T1000 (cell line): ENCODE measurements at regions not wholly inside any gene's neighbourhood (a gene's known extent, or its start where the extent isn't known, plus 50 kb on each side); places are given as distances from the start of the nearest gene placed in this dataset.
A peak's percentile ranks its signal among the peaks of the same experiment; 100 is the strongest.

Experiments used
- DNase-seq: peaks from one replicate; lab custom pipeline; 2025; ENCODE audit warnings: mixed read lengths; lab: John Stamatoyannopoulos, UW

DNA sequence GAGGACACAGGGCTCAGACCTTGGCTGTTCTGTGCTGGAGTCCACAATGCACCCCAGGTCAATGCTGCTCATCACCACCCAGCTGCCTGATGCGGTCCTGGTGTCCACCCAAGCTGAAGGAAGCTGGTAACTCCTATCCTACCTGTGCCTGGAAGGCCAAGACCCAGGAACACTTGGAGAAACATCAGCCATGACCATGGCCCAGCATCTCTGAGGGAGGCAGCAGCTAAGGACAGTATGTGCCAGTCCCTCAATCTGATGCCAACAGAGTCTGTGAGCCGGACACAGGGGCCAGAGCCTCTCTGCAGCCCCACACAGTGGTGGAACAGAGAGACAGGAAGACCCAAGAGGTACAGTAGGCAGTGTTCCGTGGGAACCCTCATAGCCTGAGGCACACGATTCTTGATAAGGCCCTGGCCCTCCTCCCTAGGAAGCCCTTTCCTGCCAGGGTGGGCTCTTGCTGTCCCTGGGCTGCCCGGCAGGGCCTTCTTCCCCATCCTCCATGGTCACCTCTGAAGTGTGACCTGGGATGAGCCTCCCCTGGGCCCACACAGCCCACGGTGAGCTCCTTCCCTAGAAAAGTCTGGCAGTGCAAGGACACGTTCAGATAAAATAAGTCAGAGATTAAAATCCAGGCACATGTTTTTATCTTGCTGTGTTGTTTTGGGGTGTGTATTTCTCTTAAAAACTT is 170.7 kb downstream of the THBS2 start:
- no peak for DNase-seq

DNA sequence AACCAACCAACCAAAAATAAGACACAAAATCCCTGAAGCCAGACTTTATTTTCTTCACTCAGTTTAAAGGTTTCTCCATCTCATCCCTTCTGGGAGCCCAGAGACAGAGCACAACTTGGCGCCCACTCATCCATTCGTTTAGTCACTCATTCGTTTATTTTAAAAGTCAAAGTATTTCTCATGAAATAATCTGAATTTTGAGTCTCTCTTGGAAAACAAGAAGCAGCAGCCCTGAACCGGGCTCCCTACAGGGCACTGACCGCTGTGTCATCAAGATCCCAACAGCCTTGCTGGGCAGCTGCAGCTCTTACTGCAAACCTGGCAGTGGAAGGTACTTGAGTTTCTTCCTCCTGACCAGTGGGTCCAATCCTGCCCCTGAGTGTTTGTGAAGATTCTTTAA is 171.6 kb downstream of the THBS2 start:
- no peak for DNase-seq

DNA sequence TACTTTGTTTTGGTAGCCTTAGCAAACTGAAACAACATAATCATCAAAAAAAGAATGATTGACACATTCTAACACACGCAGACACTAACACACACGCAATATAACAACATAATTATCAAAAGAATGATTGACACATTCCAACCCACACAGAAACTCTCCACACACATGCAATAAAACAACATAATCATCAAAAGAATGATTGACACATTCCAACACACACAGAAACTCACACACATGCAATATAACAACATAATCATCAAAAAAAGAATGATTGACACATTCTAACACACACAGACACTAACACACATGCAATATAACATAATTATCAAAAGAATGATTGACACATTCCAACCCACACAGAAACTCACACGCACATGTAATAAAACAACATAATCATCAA is 172.4 kb downstream of the THBS2 start:
- DNase-seq: no peak

DNA sequence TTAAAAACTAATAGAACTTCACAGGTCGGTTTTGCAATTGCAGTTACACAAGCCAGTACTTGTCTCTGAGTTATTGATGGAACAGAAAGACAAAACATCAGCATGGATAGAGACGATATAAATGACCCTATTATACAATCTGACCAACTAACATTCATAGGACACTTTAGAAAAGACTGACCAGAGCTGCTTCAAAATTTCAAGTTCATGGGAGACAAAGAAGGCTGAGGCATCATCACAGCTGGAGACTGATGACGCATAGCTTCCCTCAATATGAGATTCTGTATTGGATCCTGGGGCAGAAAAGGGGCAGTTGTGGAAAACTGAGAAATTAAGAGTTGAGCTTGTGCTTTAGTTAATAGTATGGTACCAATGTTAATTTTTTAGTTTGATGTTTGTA is 174.0 kb downstream of the THBS2 start:
- DNase-seq: no peak

DNA sequence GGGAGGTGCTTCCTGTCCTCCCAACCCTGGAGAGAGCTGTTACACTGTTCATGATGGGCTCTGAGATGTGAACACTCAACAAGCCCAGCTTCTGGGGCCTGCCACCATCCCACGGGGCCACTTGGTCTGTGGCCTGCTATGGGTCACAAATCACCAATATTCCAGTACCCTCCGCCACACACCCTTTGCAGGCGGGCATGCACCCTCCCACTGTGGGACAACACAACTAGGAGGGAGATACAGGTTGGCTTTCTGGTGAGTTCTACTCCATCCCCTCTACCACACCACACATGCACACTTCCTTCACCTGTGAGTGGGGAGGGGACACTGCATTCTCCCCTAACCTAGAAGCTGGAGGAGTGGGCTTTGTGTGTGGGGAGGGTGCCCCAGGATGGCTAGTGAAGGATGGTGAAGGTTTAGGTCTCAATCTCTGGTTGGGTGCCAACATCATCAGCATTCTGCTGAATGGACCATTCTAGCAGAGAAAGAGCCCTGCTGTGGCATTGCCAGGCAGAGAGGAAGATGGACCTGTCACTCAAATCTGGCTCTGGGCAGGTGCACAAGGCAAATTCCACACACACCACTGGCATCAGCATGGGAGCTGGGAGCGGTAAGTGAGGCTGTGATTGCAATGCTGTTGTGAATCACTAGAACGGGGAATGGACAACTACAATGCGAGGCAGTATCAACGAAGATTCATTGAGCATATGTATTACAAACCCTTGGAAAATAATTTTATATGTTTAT is 175.1 kb downstream of the THBS2 start:
- DNase-seq: no peak

DNA sequence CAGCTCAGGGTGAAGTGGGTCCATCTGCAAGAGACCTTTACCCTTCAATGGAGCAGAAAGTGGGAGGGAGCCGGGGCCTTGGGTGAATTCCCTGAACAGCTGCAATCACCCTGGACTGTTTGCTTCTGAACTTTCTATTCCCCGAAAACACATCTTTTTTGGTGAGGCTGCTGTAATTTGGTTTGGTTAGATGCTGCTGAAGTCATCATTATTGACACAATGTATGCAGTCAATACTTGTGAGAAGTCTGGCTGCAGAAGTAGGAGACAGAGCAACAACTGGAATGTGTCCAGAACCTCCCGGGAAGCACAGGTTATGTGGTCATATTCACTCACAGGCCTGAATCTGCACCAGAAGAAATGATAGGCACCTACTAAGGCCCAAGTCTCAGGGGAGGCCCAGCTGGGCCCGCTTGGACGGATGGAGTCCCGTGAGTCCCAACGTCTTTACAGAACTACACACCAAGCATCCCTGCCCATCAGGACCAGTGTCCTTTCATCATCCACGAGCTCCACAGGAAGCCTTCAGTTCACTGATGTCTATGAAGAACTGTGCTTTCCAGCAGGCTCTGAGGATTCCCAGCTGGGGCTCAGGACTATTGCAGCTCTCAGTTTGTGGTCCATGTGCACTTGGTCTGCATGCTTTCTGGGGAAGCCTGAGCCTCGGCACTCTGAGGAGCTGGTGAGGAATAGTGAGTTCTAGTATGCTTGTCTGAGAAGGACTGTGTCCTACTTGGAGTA is 177.6 kb downstream of the THBS2 start:
- no peak for DNase-seq

DNA sequence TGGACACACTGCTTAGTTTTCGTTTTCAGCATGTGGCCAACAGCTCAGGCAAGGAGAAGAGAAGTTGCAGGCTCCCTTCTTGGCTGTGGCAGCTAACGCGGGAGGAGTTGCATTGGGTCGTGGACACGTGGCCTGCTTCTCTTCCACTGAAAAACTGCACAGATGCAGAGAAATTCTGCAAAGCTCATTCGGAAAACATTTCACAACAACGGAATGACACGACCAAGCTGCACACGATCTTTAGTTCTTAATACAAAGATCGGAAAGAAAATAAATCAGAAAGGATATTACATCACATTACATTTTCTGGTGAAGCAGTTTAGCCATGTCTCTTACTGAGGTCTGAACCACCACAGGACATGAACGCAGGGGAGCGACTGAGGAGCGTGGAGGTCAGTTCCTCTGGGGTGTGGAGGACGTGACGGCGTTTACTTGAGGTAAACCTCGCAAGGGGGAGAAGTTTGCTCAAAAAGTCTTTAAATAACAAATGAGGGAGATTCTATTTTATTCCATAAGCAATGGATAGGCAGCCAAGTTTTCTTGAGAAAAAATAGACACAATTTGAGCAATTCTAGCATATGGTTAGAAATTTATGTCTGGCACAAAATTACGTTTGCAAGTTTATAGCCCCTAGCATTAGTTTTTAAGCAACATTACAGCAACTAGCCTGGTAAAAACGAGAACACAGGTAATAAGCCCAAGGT is 178.3 kb downstream of the THBS2 start:
- no peak for DNase-seq

DNA sequence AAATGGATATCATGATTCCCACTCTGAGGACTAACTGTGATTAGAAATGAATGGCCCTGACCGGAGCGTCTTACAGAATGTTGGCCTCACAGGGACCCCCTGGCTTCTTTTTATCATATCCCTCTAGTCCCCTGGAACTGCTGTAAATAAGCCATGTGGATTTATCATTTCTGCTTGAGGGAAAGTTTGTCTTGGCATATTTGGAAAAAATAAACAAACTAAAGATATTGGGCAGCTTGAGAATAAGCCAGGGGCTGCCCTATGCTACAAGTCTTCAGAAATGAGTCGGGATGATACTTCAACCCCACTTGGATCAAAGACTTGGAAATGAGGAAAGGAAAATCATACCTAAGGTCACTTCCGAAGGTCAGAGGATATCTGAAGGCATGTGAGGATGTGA is 179.1 kb downstream of the THBS2 start:
- no peak for DNase-seq

DNA sequence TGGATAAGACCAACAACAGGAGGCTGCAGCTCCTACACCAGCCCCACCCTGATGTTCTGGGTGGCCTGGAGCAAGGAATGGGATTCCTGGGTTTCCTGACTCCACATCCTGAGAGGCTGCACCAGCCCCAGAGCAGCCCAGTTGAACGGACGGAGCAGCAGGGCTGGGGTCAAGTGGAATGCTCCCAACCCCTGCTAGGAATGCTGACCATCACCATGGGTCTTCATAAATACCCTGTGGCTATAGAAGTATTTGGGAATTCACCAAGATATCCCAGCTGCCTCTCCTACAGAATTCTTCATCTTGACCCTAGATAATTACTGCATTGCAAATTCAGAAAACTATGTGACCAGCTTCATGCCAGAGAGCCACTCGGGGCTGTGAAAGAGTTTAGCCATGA is 180.3 kb downstream of the THBS2 start:
- peak; percentile 32 for DNase-seq

DNA sequence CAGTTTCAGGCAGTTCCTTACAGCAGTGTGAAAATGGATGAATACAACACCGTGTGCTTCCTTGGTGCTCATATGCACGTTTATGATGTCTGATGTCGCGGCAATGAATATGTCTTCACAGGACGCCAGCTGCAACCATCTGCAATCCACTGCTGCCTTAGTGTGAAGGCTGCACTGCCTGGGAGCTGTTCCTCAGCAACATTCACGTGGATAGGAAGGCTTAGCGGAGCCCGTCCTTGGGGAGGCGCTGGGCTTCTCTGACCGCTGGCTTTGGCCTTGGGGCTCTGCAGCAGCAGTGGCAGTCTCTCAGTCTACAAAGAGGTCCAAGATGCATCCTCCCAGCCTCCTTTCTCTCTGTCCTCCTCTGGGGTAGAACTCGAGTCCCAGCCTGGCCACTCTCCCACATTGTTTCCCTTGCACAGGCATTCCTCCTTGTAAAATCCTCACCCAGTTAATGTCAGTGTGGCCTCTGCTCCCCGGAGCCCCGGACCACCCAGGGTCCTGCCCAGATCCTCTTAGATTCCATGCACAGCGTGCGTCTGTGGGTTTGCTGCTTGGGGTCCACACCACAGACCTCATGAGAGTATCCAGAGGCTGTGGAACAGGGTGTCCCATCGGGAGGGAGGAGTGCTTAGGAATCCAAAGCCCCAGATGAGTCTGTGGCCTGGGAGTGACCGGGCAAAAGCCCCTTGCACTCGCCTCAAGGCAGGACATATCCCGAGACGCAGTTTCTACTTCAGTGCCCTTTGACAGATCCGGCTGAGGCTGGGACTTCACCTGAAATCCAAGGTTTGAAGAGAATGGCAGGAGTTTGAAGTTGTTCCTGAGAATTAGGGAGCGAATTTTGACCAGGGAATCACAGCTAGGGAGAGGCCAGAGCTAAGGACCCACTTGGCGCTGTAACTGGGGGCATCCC is 181.3 kb downstream of the THBS2 start:
- no peak for DNase-seq

DNA sequence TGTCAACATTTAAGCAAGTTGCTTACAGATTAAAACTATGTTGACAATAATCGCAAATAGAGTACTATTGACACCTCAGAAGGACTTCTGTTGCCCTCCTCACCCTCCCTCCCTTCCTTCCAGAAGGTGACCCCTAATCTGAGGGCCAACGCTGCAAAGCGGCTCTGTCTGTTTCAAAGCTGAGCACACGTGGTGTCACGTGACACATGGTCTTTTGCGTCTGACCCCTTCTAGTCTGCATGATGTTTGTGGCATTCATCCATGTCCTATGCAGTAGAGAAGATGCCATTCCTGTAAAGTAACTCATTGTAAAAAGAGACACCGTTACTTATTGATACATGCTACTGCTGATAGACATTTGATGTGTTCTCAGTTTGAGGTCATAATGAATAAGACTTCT is 182.3 kb downstream of the THBS2 start:
- no peak for DNase-seq

DNA sequence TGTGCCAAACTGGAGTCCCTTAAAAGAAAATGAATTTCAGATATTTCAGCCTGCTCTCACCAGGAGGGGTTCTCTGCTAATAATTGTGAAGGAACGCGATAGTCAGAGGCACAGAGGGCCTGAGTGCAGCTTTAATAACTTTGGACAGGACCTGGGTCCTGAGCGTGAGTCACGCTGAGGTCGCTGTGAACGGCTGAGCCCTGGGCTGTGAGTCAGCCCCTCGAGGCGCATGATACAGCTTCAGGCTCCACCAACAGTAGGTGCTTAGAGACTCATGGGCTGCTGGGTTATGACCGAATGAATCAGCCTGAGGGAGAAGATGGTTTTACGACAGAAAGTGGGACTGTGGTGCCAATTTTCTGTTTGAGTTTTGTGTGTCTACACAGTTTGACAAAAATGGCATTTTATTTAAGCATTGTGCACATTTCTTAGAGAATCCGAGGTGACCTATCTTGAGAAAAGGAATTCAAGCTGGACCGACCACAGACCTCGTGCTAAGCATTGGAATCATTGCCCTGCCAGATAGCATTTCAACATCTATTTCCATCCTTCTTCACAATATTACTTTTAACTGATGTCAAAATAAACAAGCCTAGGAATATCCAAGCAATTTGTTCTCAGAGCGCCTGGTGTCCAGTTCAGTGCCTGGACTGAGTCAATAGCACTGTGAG is 183.0 kb downstream of the THBS2 start:
- DNase-seq: peak; percentile 91

DNA sequence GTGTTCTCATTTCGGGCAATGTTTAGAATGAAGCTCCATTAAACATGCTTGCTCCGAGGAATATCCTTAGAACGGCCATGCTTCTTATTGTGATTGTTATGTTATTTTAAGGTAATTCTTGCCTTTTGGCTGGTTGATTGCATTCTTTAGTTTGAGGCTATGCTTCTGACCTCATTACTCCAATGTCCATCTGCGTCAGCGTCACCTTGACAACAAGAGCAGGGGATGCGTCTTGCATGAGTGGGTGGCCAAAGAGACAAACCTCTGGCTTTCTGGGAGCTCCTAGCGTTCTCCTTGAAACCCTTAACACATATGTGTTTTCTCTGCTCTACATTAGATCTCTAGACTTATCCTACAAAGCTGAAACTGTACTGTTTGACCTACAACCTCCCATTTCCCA is 184.3 kb downstream of the THBS2 start:
- DNase-seq: no peak

DNA sequence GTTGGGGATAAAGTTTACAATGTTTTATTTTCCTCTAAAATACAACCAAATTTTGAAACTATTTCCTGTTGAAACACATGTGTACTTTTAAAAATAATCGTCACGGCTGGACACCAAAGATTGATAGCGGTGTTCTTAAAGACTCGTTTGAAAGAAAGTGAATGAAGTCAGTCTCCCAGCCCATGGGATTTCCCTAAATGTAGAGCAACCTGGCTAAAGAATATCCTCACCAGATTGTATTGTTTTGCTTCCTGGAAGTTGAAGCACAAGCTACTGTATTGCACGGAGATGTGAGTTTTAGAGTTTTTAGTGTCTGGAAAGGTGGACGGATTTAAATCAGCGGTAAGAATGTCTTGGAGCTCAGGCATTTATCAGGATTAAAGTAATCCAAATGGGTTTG is 189.5 kb downstream of the THBS2 start:
- DNase-seq: no peak

DNA sequence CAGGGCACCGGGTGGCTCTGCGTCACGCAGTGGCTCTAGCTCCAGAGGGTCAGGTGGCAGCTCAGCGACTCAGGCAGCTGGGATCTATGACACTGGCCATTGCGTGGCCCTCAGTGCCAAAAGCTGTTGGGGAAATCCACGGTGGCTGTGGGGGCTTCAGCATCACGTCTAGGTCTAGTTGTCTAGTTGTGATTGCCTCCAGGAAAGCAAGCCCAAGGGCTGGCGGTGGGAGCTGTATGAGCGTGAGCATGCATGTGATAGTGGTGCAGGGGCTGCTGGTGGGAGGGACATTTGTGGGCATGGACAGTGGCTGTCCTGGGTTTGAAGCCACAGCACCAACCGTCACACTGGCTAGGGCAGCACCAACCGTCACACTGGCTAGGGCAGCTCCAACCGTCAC is 191.4 kb downstream of the THBS2 start:
- no peak for DNase-seq

DNA sequence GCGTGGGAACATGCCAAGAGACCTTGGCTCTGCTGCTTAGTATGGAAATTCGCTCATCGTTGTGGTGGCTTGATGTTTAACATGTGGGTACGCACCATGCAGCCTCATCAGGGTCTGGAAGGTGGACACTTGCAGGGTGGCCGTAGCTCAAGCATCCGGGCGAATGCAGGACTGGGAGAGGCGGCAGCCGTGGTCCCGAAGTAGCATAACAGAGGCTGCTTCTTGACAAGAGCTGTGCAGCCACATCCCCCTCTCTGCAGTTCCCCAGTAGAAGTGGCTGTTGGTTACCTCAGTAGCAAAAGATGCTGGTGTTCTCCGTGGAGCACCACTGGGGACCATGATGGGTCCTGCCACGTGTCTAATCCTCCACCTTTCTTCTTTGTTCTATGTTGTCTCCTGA is 195.0 kb downstream of the THBS2 start:
- DNase-seq: no peak

DNA sequence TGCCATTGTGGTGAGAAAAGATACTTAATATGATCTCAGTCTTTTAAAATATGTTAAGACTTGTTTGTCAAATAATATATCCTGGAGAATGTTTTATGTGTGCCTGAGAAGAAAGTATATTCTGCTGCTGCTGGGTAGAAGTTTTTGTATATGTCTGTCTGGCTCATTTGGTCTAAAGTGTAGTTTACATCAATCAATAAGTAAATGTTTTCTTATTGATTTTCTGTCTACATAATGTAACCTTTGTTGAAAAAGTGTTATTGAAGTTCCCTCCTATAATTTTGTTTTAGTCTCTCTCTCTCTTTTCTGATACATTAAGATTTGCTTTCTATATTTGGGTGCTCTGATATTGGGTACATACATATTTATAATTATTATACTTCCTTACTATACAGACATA is 201.2 kb downstream of the THBS2 start:
- DNase-seq: no peak

DNA sequence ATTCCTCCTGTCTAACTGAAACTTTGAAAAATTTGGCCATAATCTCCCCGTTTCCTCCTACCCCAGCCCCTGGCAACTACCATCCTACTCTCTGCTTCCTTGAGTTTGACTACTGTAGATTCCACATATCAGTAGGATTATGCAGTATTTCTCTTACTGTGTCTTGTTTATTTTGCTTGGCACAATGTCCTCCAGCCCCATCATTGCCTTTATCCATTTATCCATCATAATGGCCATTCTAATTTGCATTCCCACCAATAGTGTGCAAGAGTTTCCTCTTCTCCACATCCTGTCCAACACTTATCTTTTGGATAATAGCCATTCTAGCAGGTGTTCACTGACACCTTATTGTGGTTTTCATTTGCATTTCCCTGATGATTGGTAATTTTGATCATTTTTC is 202.3 kb downstream of the THBS2 start:
- DNase-seq: no peak

DNA sequence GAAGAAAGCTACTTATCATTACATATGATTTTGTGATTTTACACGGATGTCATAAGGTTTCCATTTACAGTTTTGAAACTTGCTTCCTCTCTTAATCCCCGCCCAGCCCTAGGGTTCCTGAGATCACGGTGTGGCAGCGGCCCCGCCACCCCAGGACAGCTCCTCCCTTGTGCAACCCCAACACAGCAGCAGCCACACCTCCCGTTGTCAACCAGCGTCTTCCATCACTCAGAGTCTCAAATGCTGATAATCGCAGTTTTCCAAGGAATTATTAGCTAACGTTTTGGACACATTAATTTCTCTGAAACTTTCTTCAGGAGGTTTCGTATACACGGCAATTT is 204.8 kb downstream of the THBS2 start:
- no peak for DNase-seq

DNA sequence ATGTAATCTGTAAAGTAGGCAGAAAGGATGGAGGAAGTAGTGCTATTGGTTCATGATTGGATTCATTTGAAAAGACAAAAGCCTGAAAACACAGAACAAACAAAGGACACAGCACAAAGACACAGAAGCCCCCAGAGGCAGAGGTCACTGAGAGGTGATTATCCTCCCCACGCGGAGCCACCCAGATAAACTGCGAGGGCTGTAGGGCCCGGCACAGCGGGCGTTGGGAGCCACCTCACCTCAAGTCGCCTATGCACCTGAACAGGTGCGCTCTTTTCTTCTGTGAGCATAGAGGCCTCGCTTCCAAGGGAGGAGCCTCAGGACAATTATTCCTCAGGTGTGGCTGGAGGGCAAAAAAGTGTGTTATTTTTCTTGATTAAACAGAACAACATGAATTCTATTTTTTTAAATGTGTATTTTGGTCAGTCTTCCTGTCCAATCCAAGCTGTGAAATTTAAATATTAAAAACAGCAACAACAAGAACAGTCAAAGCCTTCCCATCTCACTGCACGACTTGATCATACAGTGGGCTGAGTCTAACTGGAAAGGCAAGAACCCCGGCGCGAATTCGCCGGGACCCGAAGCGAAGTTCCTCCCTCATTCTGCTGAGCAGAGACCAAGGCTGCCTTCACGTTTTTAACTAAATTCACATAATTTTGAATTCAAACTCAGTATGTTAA is 205.3 kb downstream of the THBS2 start:
- no peak for DNase-seq
